GM19238 (cell line): ENCODE measurements at regions not wholly inside any gene's neighbourhood (a gene's known extent, or its start where the extent isn't known, plus 50 kb on each side); places are given as distances from the start of the nearest gene placed in this dataset.

Experiments
- DNase-seq: peaks from one replicate; pipeline ENCODE4 v3.0.0; 2011; ENCODE audit warnings: low spot score; ENCODE audit not compliant: insufficient read length

- DNase-seq: no peak
Measured at GRCh38 chr2:236795861-236796219, 226.2 kb downstream of the ACKR3 start.

- DNase-seq: no peak
Measured at GRCh38 chr2:236796236-236796635, 226.6 kb downstream of the ACKR3 start.

GRCh38 chr2:236797411-236797810, 227.8 kb downstream of the ACKR3 start:
- no peak for DNase-seq

GRCh38 chr2:236798491-236798890, 228.9 kb downstream of the ACKR3 start:
- DNase-seq: no peak

GRCh38 chr2:236799391-236800026, 229.9 kb downstream of the ACKR3 start:
- DNase-seq: no peak

- DNase-seq: no peak
Measured at GRCh38 chr2:236802862-236803261, 233.2 kb downstream of the ACKR3 start.

GRCh38 chr2:236803621-236804020, 234.0 kb downstream of the ACKR3 start:
- DNase-seq: no peak

GRCh38 chr2:236805800-236806531, 236.3 kb downstream of the ACKR3 start:
- DNase-seq: no peak

- DNase-seq: no peak
Measured at GRCh38 chr2:236809716-236810115, 240.1 kb downstream of the ACKR3 start.

GRCh38 chr2:236811062-236811656, 241.5 kb downstream of the ACKR3 start:
- no peak for DNase-seq

GRCh38 chr2:236813766-236814165, 244.1 kb downstream of the ACKR3 start:
- no peak for DNase-seq

GRCh38 chr2:236814593-236814992, 245.0 kb downstream of the ACKR3 start:
- no peak for DNase-seq

- no peak for DNase-seq
Measured at GRCh38 chr2:236815746-236816145, 246.1 kb downstream of the ACKR3 start.

- no peak for DNase-seq
Measured at GRCh38 chr2:236816197-236817170, 246.9 kb downstream of the ACKR3 start.

GRCh38 chr2:236818281-236819045, 248.8 kb downstream of the ACKR3 start:
- DNase-seq: no peak

- no peak for DNase-seq
Measured at GRCh38 chr2:236819275-236820002, 249.8 kb downstream of the ACKR3 start.

- DNase-seq: no peak
Measured at GRCh38 chr2:236820763-236821344, 251.2 kb downstream of the ACKR3 start.

- no peak for DNase-seq
Measured at GRCh38 chr2:236823041-236823629, 253.5 kb downstream of the ACKR3 start.

GRCh38 chr2:236823963-236824362, 254.3 kb downstream of the ACKR3 start:
- no peak for DNase-seq
